ENCODE measurements at regions not wholly inside any gene's neighbourhood (a gene's known extent, or its start where the extent isn't known, plus 50 kb on each side); places are given as distances from the start of the nearest gene placed in this dataset.

- TF ChIP-seq POLR2A (IDR thresholded peaks at IDR 0.05), result no peak
- TF ChIP-seq, protein P1, sequence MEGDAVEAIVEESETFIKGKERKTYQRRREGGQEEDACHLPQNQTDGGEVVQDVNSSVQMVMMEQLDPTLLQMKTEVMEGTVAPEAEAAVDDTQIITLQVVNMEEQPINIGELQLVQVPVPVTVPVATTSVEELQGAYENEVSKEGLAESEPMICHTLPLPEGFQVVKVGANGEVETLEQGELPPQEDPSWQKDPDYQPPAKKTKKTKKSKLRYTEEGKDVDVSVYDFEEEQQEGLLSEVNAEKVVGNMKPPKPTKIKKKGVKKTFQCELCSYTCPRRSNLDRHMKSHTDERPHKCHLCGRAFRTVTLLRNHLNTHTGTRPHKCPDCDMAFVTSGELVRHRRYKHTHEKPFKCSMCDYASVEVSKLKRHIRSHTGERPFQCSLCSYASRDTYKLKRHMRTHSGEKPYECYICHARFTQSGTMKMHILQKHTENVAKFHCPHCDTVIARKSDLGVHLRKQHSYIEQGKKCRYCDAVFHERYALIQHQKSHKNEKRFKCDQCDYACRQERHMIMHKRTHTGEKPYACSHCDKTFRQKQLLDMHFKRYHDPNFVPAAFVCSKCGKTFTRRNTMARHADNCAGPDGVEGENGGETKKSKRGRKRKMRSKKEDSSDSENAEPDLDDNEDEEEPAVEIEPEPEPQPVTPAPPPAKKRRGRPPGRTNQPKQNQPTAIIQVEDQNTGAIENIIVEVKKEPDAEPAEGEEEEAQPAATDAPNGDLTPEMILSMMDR (IDR thresholded peaks at IDR 0.05), result no peak
- TF ChIP-seq POLR2AphosphoS5 (IDR thresholded peaks at IDR 0.05), result no peak
- no peak for TF ChIP-seq EP300 (IDR thresholded peaks at IDR 0.05)
Measured at GRCh38 chr3:162021206-162021605, 524.6 kb downstream of the OTOL1 start.
